ENCODE measurements at regions not wholly inside any gene's neighbourhood (a gene's known extent, or its start where the extent isn't known, plus 50 kb on each side); places are given as distances from the start of the nearest gene placed in this dataset.

DNA sequence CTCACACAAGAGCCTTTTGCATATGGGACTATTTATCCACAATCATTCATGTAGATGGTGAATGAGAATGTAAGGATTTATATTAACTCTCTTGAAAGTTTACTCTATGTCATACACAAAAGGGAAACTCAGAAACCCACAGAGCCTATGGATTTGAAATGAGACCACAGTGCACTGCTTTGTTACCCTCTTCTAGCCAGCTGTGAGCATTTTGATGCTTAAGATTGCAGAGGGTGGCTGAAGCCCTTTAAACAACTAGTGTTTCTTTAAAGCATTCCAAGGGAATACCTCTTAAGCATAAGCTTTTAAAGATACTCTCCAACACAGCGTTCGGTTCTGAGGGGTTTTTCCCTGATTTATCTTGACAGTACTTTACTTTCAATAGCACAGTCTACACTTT lies 113.9 kb downstream of the NKX6-1 start:
- no peak for TF ChIP-seq POLR2A (IDR thresholded peaks at IDR 0.05)
- TF ChIP-seq, protein P1, sequence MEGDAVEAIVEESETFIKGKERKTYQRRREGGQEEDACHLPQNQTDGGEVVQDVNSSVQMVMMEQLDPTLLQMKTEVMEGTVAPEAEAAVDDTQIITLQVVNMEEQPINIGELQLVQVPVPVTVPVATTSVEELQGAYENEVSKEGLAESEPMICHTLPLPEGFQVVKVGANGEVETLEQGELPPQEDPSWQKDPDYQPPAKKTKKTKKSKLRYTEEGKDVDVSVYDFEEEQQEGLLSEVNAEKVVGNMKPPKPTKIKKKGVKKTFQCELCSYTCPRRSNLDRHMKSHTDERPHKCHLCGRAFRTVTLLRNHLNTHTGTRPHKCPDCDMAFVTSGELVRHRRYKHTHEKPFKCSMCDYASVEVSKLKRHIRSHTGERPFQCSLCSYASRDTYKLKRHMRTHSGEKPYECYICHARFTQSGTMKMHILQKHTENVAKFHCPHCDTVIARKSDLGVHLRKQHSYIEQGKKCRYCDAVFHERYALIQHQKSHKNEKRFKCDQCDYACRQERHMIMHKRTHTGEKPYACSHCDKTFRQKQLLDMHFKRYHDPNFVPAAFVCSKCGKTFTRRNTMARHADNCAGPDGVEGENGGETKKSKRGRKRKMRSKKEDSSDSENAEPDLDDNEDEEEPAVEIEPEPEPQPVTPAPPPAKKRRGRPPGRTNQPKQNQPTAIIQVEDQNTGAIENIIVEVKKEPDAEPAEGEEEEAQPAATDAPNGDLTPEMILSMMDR (IDR thresholded peaks at IDR 0.05), result no peak

Measured in testis (tissue), 2 donors.